K562 (cell line): ENCODE measurements at regions not wholly inside any gene's neighbourhood (a gene's known extent, or its start where the extent isn't known, plus 50 kb on each side); places are given as distances from the start of the nearest gene placed in this dataset.

Source experiments
- ATAC-seq: fragments of 200-7000 bp; cut with Tn5 transposase; 3 replicates; pipeline ENCODE4 v1.9.1; 2020; ENCODE audit warnings: moderate library complexity
- BruUV-seq: library from RNA; stranded (reverse); fragments of 400-500 nt; replicated peaks from 2 replicates; lab custom pipeline; 2021; lab: Mats Ljungman, UMichigan
- CTCF ChIA-PET: fragments of 300-600 bp; formaldehyde crosslinking; extraction: SDS; loops from one replicate; lab custom pipeline; 2021; ENCODE audit warnings: low intra/inter-chr PET ratio; lab: Yijun Ruan, JAX
- POLR2A ChIA-PET: fragments of 300-600, 350-650 bp; sonication (Branson Sonifier 250); formaldehyde crosslinking; extraction: SDS; loops from one replicate; lab custom pipeline; 2021; ENCODE audit warnings: antibody characterized with exemption, inconsistent platforms; lab: Yijun Ruan, JAX
- DNase-seq, 4 experiments: peaks; one replicate each; pipeline versions ENCODE4 v3.0.0 to v3.0.0-alpha.2; 2011 to 2018; ENCODE audit warnings: low spot score in 3 of 4, mixed read lengths in 3 of 4; ENCODE audit errors: extremely low read depth in 1 of 4
- FAIRE-seq: peaks from 2 replicates; lab custom pipeline; 2011; peaks lifted over from hg19 to GRCh38; lab: Jason Lieb, UNC
- H2AFZ ChIP-seq: 2 replicates; pipeline ENCODE4 v1.6.0; 2011; ENCODE audit warnings: low read depth, low read length, control low read depth, inconsistent platforms
- H3K27ac ChIP-seq: fragments of 200-600 bp; 3 replicates; pipeline ENCODE4 v1.8.0; 2011; ENCODE audit warnings: low read depth, mild to moderate bottlenecking, control low read depth, inconsistent platforms, low read length, moderate library complexity, mixed read lengths; ENCODE audit errors: extremely low read depth
- H3K27me3 ChIP-seq, 2 experiments: fragments of 300-600 bp in 1 of 2; 2 replicates in 1 of 2; 3 replicates in 1 of 2; pipeline versions ENCODE4 v1.6.0 to v1.8.0; 2011; ENCODE audit warnings: inconsistent platforms in 2 of 2, low read length in 2 of 2, mild to moderate bottlenecking in 1 of 2, mixed read lengths in 1 of 2, moderate library complexity in 1 of 2; ENCODE audit not compliant: control insufficient read depth in 2 of 2, insufficient read depth in 2 of 2
- H3K36me3 ChIP-seq: fragments of 300-600 bp; 3 replicates; pipeline ENCODE4 v1.8.0; 2011; ENCODE audit warnings: mild to moderate bottlenecking, low read length, inconsistent platforms; ENCODE audit not compliant: control insufficient read depth, insufficient read depth
- H3K4me1 ChIP-seq, 2 experiments: fragments of 200-600 bp in 1 of 2; replicated peaks in 1 of 2; 2 replicates in 1 of 2; 3 replicates in 1 of 2; pipeline versions ENCODE4 v1.5.1 to v1.8.0; 2011; ENCODE audit warnings: inconsistent platforms in 2 of 2, low read length in 2 of 2, mild to moderate bottlenecking in 1 of 2, mixed read lengths in 1 of 2, moderate library complexity in 1 of 2; ENCODE audit not compliant: control insufficient read depth in 2 of 2, insufficient read depth in 2 of 2
- H3K4me2 ChIP-seq: 2 replicates; pipeline ENCODE4 v1.6.1; 2011; ENCODE audit warnings: low read length, control low read depth, inconsistent platforms, mixed read lengths; ENCODE audit not compliant: insufficient read depth
- H3K4me3 ChIP-seq: fragments of 200-600 bp; sonication (generic), shearing (Covaris generic); 2 replicates; pipeline ENCODE4 v1.5.1; 2016; ENCODE audit warnings: control low read depth, inconsistent platforms
- H3K79me2 ChIP-seq: fragments of 200-600 bp; 3 replicates; pipeline ENCODE4 v1.8.0; 2011; ENCODE audit warnings: low read length, inconsistent platforms; ENCODE audit not compliant: control insufficient read depth, insufficient read depth
- H3K9ac ChIP-seq, 2 experiments: 2 replicates each; pipeline versions ENCODE4 v1.6.0 to v1.6.1; 2011; ENCODE audit warnings: low read depth in 2 of 2, low read length in 2 of 2, control low read depth in 1 of 2, inconsistent platforms in 1 of 2, mild to moderate bottlenecking in 1 of 2, mixed read lengths in 1 of 2; ENCODE audit not compliant: insufficient read depth in 1 of 2
- H3K9me1 ChIP-seq: one replicate; pipeline ENCODE4 v1.6.0; 2011; ENCODE audit warnings: inconsistent platforms, mild to moderate bottlenecking, low read length, moderate library complexity; ENCODE audit not compliant: control insufficient read depth, insufficient read depth
- H3K9me3 ChIP-seq: replicated peaks from 2 replicates; pipeline ENCODE4 v1.5.1; 2011; ENCODE audit warnings: low read depth, low read length, inconsistent platforms; ENCODE audit not compliant: control insufficient read depth, insufficient read depth
- H4K20me1 ChIP-seq: replicated peaks from 2 replicates; pipeline ENCODE4 v1.6.1; 2011; ENCODE audit warnings: low read length, inconsistent platforms, mixed read lengths; ENCODE audit not compliant: control insufficient read depth, insufficient read depth
- AFF1 ChIP-seq, 2 experiments: fragments of 450-650 bp; IDR thresholded peaks; 2 replicates each; pipeline ENCODE4 v1.6.1; 2018; ENCODE audit warnings: mild to moderate bottlenecking in 2 of 2, low read depth in 1 of 2; ENCODE audit not compliant: partially characterized antibody in 2 of 2
- ARID3B ChIP-seq: fragments of 250-450 bp; sonication (Bioruptor Pico); IDR thresholded peaks from 2 replicates; pipeline ENCODE4 v1.4.0; 2020; ENCODE audit warnings: borderline replicate concordance
- BDP1 ChIP-seq: IDR thresholded peaks from 3 replicates; pipeline ENCODE4 v1.6.1; 2011; ENCODE audit not compliant: insufficient read length, insufficient read depth
- BHLHE40 ChIP-seq: IDR thresholded peaks from 2 replicates; pipeline ENCODE4 v1.6.1; 2011; ENCODE audit warnings: low read length, improper control_type of control experiment
- CHD1 ChIP-seq: fragments of 200-600 bp; sonication (generic); IDR thresholded peaks from one replicate; pipeline ENCODE4 v1.6.1; 2012; ENCODE audit warnings: mild to moderate bottlenecking, moderate library complexity, low read length, inconsistent platforms
- JUN ChIP-seq, 2 experiments: sonication (generic) in 1 of 2; formaldehyde crosslinking in 1 of 2; IDR thresholded peaks; 2 replicates each; pipeline versions ENCODE4 v1.6.1 to v1.8.0; 2012 to 2022; ENCODE audit warnings: borderline replicate concordance in 2 of 2, mild to moderate bottlenecking in 2 of 2, improper control_type of control experiment in 1 of 2, low read depth in 1 of 2, low read length in 1 of 2, missing genetic modification reagents in 1 of 2
- NBN ChIP-seq: fragments of 450-650 bp; IDR thresholded peaks from 2 replicates; pipeline ENCODE4 v1.6.1; 2016; ENCODE audit warnings: low read depth, mild to moderate bottlenecking
- NEUROD1 ChIP-seq: fragments of 150-350 bp; IDR thresholded peaks from 2 replicates; pipeline ENCODE4 v1.6.1; 2014; ENCODE audit warnings: borderline replicate concordance, low read length, low read depth; ENCODE audit not compliant: partially characterized antibody
- PHF20 ChIP-seq: fragments of 450-650 bp; IDR thresholded peaks from 2 replicates; pipeline ENCODE4 v1.6.1; 2018; ENCODE audit not compliant: partially characterized antibody
- RBM39 ChIP-seq: fragments of 200-400 bp; formaldehyde crosslinking; optimal IDR thresholded peaks from 2 replicates; pipeline ENCODE3; 2018; ENCODE audit warnings: low read depth, low read length
- SRSF3 ChIP-seq: fragments of 200-400 bp; formaldehyde crosslinking; IDR thresholded peaks from 2 replicates; pipeline ENCODE4 v1.6.1; 2016; ENCODE audit warnings: mild to moderate bottlenecking, low read length, moderate library complexity; ENCODE audit not compliant: insufficient read depth
- SUPT5H ChIP-seq: fragments of 450-650 bp; IDR thresholded peaks from 2 replicates; pipeline ENCODE4 v1.6.1; 2016
- XRCC5 ChIP-seq: fragments of 200-400 bp; formaldehyde crosslinking; IDR thresholded peaks from 2 replicates; pipeline ENCODE4 v1.6.1; 2017; ENCODE audit warnings: low read depth, mild to moderate bottlenecking, low read length
- ZBTB43 ChIP-seq: sonication (generic); formaldehyde crosslinking; IDR thresholded peaks from 2 replicates; pipeline ENCODE4 v1.8.0; 2023; ENCODE audit warnings: mild to moderate bottlenecking, missing genetic modification reagents
- ZNF232 ChIP-seq: sonication (generic); formaldehyde crosslinking; IDR thresholded peaks from 2 replicates; pipeline ENCODE4 v1.8.0; 2022; ENCODE audit warnings: mild to moderate bottlenecking, missing genetic modification reagents
- WGBS: fragments of 100-300 bp; shearing (Covaris generic); methylation state at CpG from one replicate; pipeline ENCODE4 v1.1.6; 2016; ENCODE audit warnings: low coverage, mixed read lengths; ENCODE audit not compliant: insufficient coverage; ENCODE audit errors: missing lambda C conversion rate; 5-methylcytosine and 5-hydroxymethylcytosine counted together
- in situ Hi-C: fragments of 300-500 bp; cut with MboI; formaldehyde crosslinking; loops from 4 replicates; pipeline ENCODE4 v1.15.0; 2018; ENCODE audit warnings: inconsistent platforms, mixed read lengths
- intact Hi-C: fragments of 100-400 bp; cut with micrococcal nuclease; formaldehyde crosslinking; loops from 2 replicates; pipeline ENCODE4 v1.14.2; 2022

- TF ChIP-seq ARID3B (CRISPR knock-in tag) (no peak), PHF20 (no peak), BDP1 (no peak)
Measured at GRCh38 chr14:21735639-21736307, 62.2 kb upstream of the OR4E1 start (continued).

- ChIA-PET POLR2A (interaction anchor here (0.6 kb wide), 1 partner anchor 39 kb away, joined by 4 read pairs; no protein-coding TSS in a partner anchor), CTCF (no interaction called here)
- Histone ChIP-seq H3K9me3 (no peaks in the 10 kb centered on the region), H3K27me3 (no peaks in the 10 kb centered on the region), H3K79me2 (no peaks in the 10 kb centered on the region), H3K4me3 (no peak overlapping the region), H3K4me1 (no peaks in the 10 kb centered on the region), H4K20me1 (no peaks in the 10 kb centered on the region), H3K36me3 (no peaks in the 10 kb centered on the region), H2AFZ (no peak overlapping the region), H3K9me1 (no peaks in the 10 kb centered on the region), H3K9ac (no peak overlapping the region), H3K4me2 (no peak overlapping the region), H3K27ac (no peak overlapping the region)
- intact Hi-C loops: no loop called here
- BruUV-seq: no TSS peak
- FAIRE-seq (no peak), ATAC-seq (no peak), DNase-seq (no peak)
- in situ Hi-C loops: no loop called here
- 2% methylated on average over 3 of the region's 3 CpGs for WGBS
- TF ChIP-seq BHLHE40 (no peak), JUN (IDR thresholded peaks at IDR 0.05; ENCODE audit: borderline replicate concordance, low read depth, low read length) (no peak), JUN (CRISPR knock-in tag; IDR thresholded peaks at IDR 0.05; ENCODE audit: borderline replicate concordance) (no peak), NEUROD1 (no peak), SRSF3 (no peak), NBN (no peak), ZBTB43 (CRISPR knock-in tag) (no peak), AFF1 (IDR thresholded peaks at IDR 0.05; ENCODE audit: low read depth in 1 of 2, partially characterized antibody in 2 of 2) (no peak), CHD1 (no peak), XRCC5 (no peak), RBM39 (no peak), SUPT5H (no peak), ZNF232 (CRISPR knock-in tag) (no peak)
Measured at GRCh38 chr14:21735200-21735599, 61.6 kb upstream of the OR4E1 start.
